ENCODE measurements at regions not wholly inside any gene's neighbourhood (a gene's known extent, or its start where the extent isn't known, plus 50 kb on each side); places are given as distances from the start of the nearest gene placed in this dataset.

GRCh38 chr10:21336476-21337170 is 188.9 kb downstream of the SKIDA1 start:
- in situ Hi-C loops (cut with MboI; ENCODE audit: low pct_ligation_motif_present in 1 of 4, low pct_unique_long_range_greater_than_20kb in 1 of 4, low sequenced_read_pairs in 3 of 4) = no loop called here
- 7 to 29% methylated on average over 2 to 8 of the region's 8 CpGs for WGBS, 2 donors (ENCODE audit: low coverage in 1 of 2)
- no peak overlapping the region for H3K27ac ChIP-seq

GRCh38 chr10:21334891-21335696 is 190.4 kb downstream of the SKIDA1 start:
- no peaks in the 10 kb centered on the region for H3K9me3 ChIP-seq
- peak overlapping the region in 2 of 4 donors; percentile 25 to 31 for H3K27ac ChIP-seq
- no peaks in the 10 kb centered on the region for H3K27me3 ChIP-seq
- intact Hi-C loops (cut with DNase I; ENCODE audit: low total_unique reads) (no loop called here), in situ Hi-C loops (cut with MboI; ENCODE audit: low pct_ligation_motif_present in 1 of 4, low pct_unique_long_range_greater_than_20kb in 1 of 4, low sequenced_read_pairs in 3 of 4) (no loop called here)
- H3K4me3 ChIP-seq = no peak overlapping the region
- no peaks in the 10 kb centered on the region for H3K36me3 ChIP-seq
- TF ChIP-seq POLR2AphosphoS5 (IDR thresholded peaks at IDR 0.05) = peak in 2 of 3 donors; percentile 58 to 68
- TF ChIP-seq CTCF (IDR thresholded peaks at IDR 0.05) = no peak
- DNase-seq = no peak
- H3K4me1 ChIP-seq = no peaks in the 10 kb centered on the region
- WGBS, 2 donors (ENCODE audit: low coverage in 1 of 2) = 65 to 76% methylated on average over 4 to 14 of the region's 14 CpGs

More at GRCh38 chr10:21336476-21337170, 188.9 kb downstream of the SKIDA1 start:
- no peak for DNase-seq
- H3K36me3 ChIP-seq = no peaks in the 10 kb centered on the region
- no peak overlapping the region for H3K4me3 ChIP-seq
- H3K4me1 ChIP-seq = no peaks in the 10 kb centered on the region
- no peaks in the 10 kb centered on the region for H3K27me3 ChIP-seq
- intact Hi-C loops (cut with DNase I; ENCODE audit: low total_unique reads) = no loop called here
- TF ChIP-seq POLR2AphosphoS5 (IDR thresholded peaks at IDR 0.05) (peak in 1 of 3 donors; percentile 6), CTCF (IDR thresholded peaks at IDR 0.05) (no peak)
- H3K9me3 ChIP-seq = no peaks in the 10 kb centered on the region

- Histone ChIP-seq H3K4me1 (peaks cover 0 to 6% (median 3%) of the 10 kb centered on the region in 4 donors), H3K27ac (no peak overlapping the region), H3K4me3 (no peak overlapping the region), H3K36me3 (no peaks in the 10 kb centered on the region), H3K9me3 (no peaks in the 10 kb centered on the region), H3K27me3 (no peaks in the 10 kb centered on the region)
- intact Hi-C loops (cut with DNase I; ENCODE audit: low total_unique reads) (no loop called here), in situ Hi-C loops (cut with MboI; ENCODE audit: low pct_ligation_motif_present in 1 of 4, low pct_unique_long_range_greater_than_20kb in 1 of 4, low sequenced_read_pairs in 3 of 4) (no loop called here)
- WGBS, 2 donors (ENCODE audit: low coverage in 1 of 2) = 65 to 75% methylated on average over 1 to 6 of the region's 6 CpGs
- DNase-seq = no peak
- TF ChIP-seq CTCF (IDR thresholded peaks at IDR 0.05) = no peak
- TF ChIP-seq POLR2A (IDR thresholded peaks at IDR 0.05) = no peak
- TF ChIP-seq EP300 (IDR thresholded peaks at IDR 0.05; ENCODE audit: low read depth) = no peak
- no peak for TF ChIP-seq POLR2AphosphoS5 (IDR thresholded peaks at IDR 0.05)
Observed at GRCh38 chr10:21330628-21331020, 194.9 kb downstream of the SKIDA1 start.

GRCh38 chr10:21329995-21330627 is 195.4 kb downstream of the SKIDA1 start:
- Histone ChIP-seq H3K4me3 (no peak overlapping the region), H3K27ac (no peak overlapping the region), H3K9me3 (no peaks in the 10 kb centered on the region), H3K4me1 (peaks cover 0 to 6% (median 3%) of the 10 kb centered on the region in 4 donors), H3K36me3 (no peaks in the 10 kb centered on the region), H3K27me3 (no peaks in the 10 kb centered on the region)
- no peak for DNase-seq
- 70 to 74% methylated on average over 3 to 4 of the region's 4 CpGs for WGBS, 2 donors (ENCODE audit: low coverage in 1 of 2)
- intact Hi-C loops (cut with DNase I; ENCODE audit: low total_unique reads) = no loop called here
- in situ Hi-C loops (cut with MboI; ENCODE audit: low pct_ligation_motif_present in 1 of 4, low pct_unique_long_range_greater_than_20kb in 1 of 4, low sequenced_read_pairs in 3 of 4) = no loop called here
- peak in 1 of 3 donors; percentile 16 for TF ChIP-seq POLR2AphosphoS5 (IDR thresholded peaks at IDR 0.05)
- no peak for TF ChIP-seq CTCF (IDR thresholded peaks at IDR 0.05)
- TF ChIP-seq POLR2A (IDR thresholded peaks at IDR 0.05) = no peak
